Fibroblast of villous mesenchyme (primary cell): ENCODE measurements at regions not wholly inside any gene's neighbourhood (a gene's known extent, or its start where the extent isn't known, plus 50 kb on each side); places are given as distances from the start of the nearest gene placed in this dataset.
A peak's percentile ranks its signal among the peaks of the same experiment; 100 is the strongest.
"Not testable (repeated sequence)": the region's sequence is repeated elsewhere in the genome, so short reads cannot be mapped to it uniquely, and the experiment has no call there.

Experiments
- DNase-seq: peaks from one replicate; pipeline ENCODE4 v3.0.0-alpha.2; 2010; ENCODE audit warnings: low read depth
- H3K4me3 ChIP-seq: 2 replicates; pipeline ENCODE4 v1.5.1; 2011; ENCODE audit warnings: low read depth, mild to moderate bottlenecking, low read length
- CTCF ChIP-seq: IDR thresholded peaks from 2 replicates; pipeline ENCODE4 v1.5.1; 2012; ENCODE audit warnings: low read depth, mild to moderate bottlenecking, low read length; ENCODE audit not compliant: insufficient read depth

DNA sequence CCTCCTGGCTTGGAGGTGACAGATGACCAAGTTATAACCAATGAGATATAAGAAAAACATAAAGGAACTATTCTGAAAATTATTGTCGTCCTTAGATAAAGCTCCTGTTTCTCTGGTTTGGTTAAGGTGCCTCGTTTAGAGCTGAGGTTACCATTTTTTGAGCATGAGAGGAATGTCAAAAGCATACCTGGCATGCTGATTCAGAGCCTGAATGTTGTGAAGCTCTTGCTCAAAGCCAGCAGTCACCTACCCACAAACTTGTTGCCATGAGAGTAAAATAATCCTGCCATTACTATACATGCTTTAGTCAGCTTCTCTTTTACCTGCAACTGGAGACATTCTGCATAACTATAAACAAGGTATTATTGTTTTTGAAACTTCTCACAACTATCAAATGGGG lies 1116.2 kb downstream of the DIAPH3 start:
- no peak overlapping the region for H3K4me3 ChIP-seq
- DNase-seq: no peak
- no peak for TF ChIP-seq CTCF

DNA sequence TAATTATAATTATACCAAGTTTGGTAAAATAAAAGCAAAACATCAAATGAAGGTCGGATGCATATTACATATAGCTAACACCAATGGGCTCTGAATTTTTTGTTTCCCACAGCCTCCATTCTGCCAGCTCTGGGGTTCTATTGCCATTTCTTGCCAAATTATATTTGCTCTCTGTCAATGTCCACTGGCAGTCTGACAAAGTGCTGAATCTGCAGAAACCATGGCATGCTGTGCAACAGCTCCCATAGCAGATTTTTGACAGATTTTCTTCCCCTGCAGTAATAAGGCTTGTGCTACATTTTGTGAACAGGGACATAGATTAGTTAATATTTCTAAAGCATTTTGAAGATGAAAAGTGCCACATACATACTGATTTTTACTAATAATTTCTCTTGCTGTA lies 1102.1 kb downstream of the DIAPH3 start:
- no peak overlapping the region for H3K4me3 ChIP-seq
- TF ChIP-seq CTCF: no peak
- DNase-seq: no peak

- TF ChIP-seq CTCF: no peak
- no peak overlapping the region for H3K4me3 ChIP-seq
- DNase-seq: no peak
These were observed 1099.7 kb downstream of the DIAPH3 start for GRCh38 chr13:59064042-59064441.

GRCh38 chr13:59076386-59076785 lies 1087.3 kb downstream of the DIAPH3 start:
- not testable (repeated sequence) for DNase-seq, H3K4me3 ChIP-seq

DNA sequence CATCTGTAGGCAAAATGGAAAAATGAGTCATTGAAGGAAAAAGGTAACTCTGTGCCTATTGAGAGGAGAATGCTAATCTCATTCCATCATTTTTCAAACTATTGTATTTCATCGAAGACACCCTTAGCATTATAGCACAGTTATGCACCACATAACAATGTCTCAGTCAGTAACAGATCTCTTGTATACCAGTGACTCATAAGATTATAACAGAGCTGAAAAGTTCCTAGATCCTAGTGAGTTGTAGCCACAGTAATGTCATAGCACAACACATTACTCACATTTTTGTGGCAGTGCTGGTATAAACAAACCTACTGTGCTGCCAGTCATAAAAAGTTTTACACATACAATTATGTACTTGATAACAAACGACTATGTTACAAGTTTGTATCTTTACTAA lies 1077.6 kb downstream of the DIAPH3 start:
- peak; percentile 14 for DNase-seq
- no peak overlapping the region for H3K4me3 ChIP-seq
- TF ChIP-seq CTCF: no peak

DNA sequence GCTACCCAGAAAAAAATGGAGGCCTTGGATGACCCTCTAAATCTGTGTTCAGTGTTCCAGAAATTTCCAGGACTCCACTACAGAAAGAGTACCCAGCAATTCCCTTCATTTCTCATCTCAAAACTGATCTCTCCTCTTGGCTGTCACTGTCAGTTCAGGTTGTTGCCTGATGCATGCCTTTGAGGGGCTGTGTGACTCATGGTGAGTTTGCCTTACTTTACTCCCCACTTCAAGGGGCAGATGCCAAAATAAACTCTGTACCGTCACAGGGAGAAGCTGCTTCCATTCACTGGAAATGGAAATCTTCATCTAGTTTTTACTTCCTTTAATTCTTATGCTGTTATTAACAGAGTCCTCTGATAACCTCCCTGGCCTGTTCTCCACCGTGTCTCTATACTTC lies 1075.0 kb downstream of the DIAPH3 start:
- DNase-seq: peak; percentile 1
- no peak overlapping the region for H3K4me3 ChIP-seq
- no peak for TF ChIP-seq CTCF

- DNase-seq: no peak
- H3K4me3 ChIP-seq: no peak overlapping the region
- no peak for TF ChIP-seq CTCF
These were observed 1069.5 kb downstream of the DIAPH3 start for GRCh38 chr13:59094181-59094580.
